Gastroesophageal sphincter (tissue), 4 donors: ENCODE measurements at regions not wholly inside any gene's neighbourhood (a gene's known extent, or its start where the extent isn't known, plus 50 kb on each side); places are given as distances from the start of the nearest gene placed in this dataset.

ENCODE experiments used
- ATAC-seq: fragments of 150-250 bp; one replicate; pipeline ENCODE4 v1.9.1; 2016; ENCODE audit warnings: mild to moderate bottlenecking, moderate library complexity
- H3K27ac ChIP-seq, 4 donors: fragments of 200-600 bp; sonication (generic) in 3 of 4; 1 replicate in 3 of 4; 2 replicates in 1 of 4; pipeline ENCODE4 v1.5.1; 2016 to 2019
- H3K27me3 ChIP-seq: fragments of 200-600 bp; sonication (generic); one replicate; pipeline ENCODE4 v1.5.1; 2019
- H3K36me3 ChIP-seq, 2 donors: fragments of 200-600 bp; sonication (generic); one replicate each; pipeline ENCODE4 v1.5.1; 2019; ENCODE audit warnings: control low read depth in 1 of 2
- H3K4me1 ChIP-seq, 3 donors: fragments of 200-600 bp; sonication (generic); 1 replicate in 2 of 3; 2 replicates in 1 of 3; pipeline ENCODE4 v1.5.1; 2016 to 2019; ENCODE audit warnings: control low read depth in 2 of 3
- H3K4me3 ChIP-seq, 2 donors: fragments of 200-600 bp; sonication (generic); one replicate each; pipeline ENCODE4 v1.5.1; 2019; ENCODE audit warnings: mild to moderate bottlenecking in 1 of 2, moderate library complexity in 1 of 2
- H3K9me3 ChIP-seq, 3 donors: fragments of 200-600 bp; sonication (generic); one replicate each; pipeline ENCODE4 v1.5.1; 2017 to 2019; ENCODE audit warnings: control low read depth in 2 of 3
- EP300 ChIP-seq: sonication (generic); formaldehyde crosslinking; IDR thresholded peaks from one replicate; pipeline ENCODE4 v1.6.1; 2017; ENCODE audit warnings: antibody characterized with exemption, mild to moderate bottlenecking
- POLR2A ChIP-seq, 2 donors: fragments of 450-650 bp; IDR thresholded peaks; one replicate each; pipeline ENCODE4 v1.6.1; 2017; ENCODE audit warnings: antibody characterized with exemption in 2 of 2, mild to moderate bottlenecking in 2 of 2, moderate library complexity in 1 of 2
- POLR2AphosphoS5 ChIP-seq: sonication (generic); formaldehyde crosslinking; IDR thresholded peaks from one replicate; pipeline ENCODE4 v1.6.1; 2017; ENCODE audit warnings: antibody characterized with exemption
- WGBS, 2 donors: methylation state at CpG; one replicate each; pipeline ENCODE4 v1.1.5; 2018; ENCODE audit warnings: low coverage in 1 of 2; 5-methylcytosine and 5-hydroxymethylcytosine counted together
- TF ChIP-seq, protein P1 (sequence below), 4 experiments: fragments of 200-600 bp in 2 of 4; fragments of 450-650 bp in 2 of 4; sonication (generic) in 1 of 4; IDR thresholded peaks; one replicate each; pipeline ENCODE4 v1.5.1; 2017 to 2019; ENCODE audit warnings: antibody characterized with exemption in 4 of 4, mild to moderate bottlenecking in 2 of 4, moderate library complexity in 2 of 4

DNA sequence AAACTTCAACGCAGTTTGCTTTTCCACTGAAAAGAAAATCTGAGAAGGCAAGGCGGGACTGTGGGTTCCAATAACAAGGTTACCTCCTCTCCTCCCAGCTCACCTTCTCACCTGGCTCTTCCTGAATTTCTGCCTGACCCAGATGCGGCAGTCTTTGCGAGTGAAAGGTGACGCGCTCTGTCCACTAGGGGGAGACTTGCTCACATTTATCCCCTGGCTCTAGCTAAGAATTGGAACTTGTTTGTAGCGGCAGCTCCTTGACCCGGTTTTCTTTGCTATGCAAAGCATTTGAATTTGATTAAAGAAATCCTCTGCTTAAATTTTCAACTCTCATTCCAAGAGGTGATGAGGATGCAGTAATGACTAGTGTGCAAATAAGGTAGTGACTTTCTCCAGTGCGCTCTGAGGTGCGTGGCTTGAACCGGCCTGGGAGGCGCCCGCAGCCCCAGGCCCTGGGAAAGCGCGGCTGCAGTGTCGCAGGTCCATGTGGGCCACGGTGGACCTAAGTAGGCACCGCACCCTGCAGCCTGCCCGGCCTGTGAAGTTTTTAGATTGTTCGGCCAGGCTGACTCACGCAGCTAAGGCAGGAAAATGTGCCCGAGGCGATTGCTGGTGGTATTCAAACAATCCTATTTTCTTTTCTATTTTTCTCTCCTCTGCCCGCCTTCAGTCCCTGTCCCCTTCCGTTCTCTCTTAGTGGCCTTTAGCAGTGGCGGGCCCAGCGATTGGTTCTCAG is 336.9 kb upstream of the NPSR1 start:
- Histone ChIP-seq H3K9me3 (no peaks in the 10 kb centered on the region), H3K36me3 (no peaks in the 10 kb centered on the region), H3K4me3 (peak overlapping the region in 1 of 2 donors; percentile 18), H3K27me3 (no peaks in the 10 kb centered on the region), H3K4me1 (peaks cover 0 to 7% (median 0%) of the 10 kb centered on the region in 3 donors), H3K27ac (peak overlapping the region in 1 of 4 donors; percentile 16)
- TF ChIP-seq POLR2AphosphoS5 (no peak), POLR2A (IDR thresholded peaks at IDR 0.05) (no peak), EP300 (no peak)
- TF ChIP-seq, protein P1, sequence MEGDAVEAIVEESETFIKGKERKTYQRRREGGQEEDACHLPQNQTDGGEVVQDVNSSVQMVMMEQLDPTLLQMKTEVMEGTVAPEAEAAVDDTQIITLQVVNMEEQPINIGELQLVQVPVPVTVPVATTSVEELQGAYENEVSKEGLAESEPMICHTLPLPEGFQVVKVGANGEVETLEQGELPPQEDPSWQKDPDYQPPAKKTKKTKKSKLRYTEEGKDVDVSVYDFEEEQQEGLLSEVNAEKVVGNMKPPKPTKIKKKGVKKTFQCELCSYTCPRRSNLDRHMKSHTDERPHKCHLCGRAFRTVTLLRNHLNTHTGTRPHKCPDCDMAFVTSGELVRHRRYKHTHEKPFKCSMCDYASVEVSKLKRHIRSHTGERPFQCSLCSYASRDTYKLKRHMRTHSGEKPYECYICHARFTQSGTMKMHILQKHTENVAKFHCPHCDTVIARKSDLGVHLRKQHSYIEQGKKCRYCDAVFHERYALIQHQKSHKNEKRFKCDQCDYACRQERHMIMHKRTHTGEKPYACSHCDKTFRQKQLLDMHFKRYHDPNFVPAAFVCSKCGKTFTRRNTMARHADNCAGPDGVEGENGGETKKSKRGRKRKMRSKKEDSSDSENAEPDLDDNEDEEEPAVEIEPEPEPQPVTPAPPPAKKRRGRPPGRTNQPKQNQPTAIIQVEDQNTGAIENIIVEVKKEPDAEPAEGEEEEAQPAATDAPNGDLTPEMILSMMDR (IDR thresholded peaks at IDR 0.05): peak; percentile 67 to 83 (median 74)
- peak; percentile 78 for ATAC-seq
- WGBS, 2 donors: 28 to 33% methylated on average over 15 to 19 of the region's 27 CpGs

DNA sequence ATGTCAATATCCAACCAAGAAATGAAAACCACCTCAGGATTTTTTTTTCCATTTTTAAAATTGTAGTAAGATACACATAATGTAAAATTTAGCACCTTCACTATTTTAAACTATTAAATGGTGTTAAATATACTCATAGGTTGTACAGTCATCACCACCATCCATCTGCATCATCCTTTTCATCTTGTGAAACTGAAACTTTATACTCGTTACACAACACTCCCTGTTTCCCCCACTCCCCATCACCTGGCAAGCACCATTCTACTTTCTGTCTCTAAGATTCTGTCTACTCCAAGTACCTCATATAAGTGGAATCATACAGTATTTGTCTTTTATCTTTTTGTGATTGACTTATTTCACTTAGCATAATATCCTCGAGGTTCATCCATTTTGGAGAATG is 335.2 kb upstream of the NPSR1 start:
- H3K27me3 ChIP-seq: no peaks in the 10 kb centered on the region
- TF ChIP-seq POLR2AphosphoS5 (no peak), EP300 (no peak), POLR2A (IDR thresholded peaks at IDR 0.05) (no peak)
- TF ChIP-seq, protein P1 (IDR thresholded peaks at IDR 0.05): no peak
- H3K9me3 ChIP-seq: no peaks in the 10 kb centered on the region
- WGBS, 2 donors: 75 to 85% methylated on average over 2 of the region's 2 CpGs
- H3K27ac ChIP-seq: no peak overlapping the region
- ATAC-seq: no peak
- no peak overlapping the region for H3K4me3 ChIP-seq
- H3K36me3 ChIP-seq: no peaks in the 10 kb centered on the region
- H3K4me1 ChIP-seq: peaks cover 0 to 7% (median 0%) of the 10 kb centered on the region in 3 donors

DNA sequence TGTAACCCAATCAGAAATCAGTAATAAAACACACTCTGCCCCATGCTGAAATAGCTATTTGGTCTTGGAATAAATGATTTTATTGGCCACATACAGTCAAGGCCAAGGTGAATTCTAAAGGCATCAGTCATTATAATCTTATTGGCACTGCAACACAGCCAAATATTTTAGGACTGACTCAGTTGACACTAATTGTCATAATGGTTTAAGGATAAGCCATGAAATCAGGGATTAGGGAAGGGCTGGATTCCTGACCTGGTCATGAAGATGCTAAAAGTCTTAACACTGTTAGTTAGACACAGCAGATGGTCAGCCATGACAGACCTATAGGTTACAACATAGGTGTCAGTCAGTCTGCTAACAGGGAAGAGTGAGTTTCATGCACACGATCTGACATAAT is 330.3 kb upstream of the NPSR1 start:
- no peak overlapping the region for H3K4me3 ChIP-seq
- no peaks in the 10 kb centered on the region for H3K9me3 ChIP-seq
- no peak overlapping the region for H3K27ac ChIP-seq
- H3K27me3 ChIP-seq: no peaks in the 10 kb centered on the region
- H3K36me3 ChIP-seq: no peaks in the 10 kb centered on the region
- no peak for ATAC-seq
- H3K4me1 ChIP-seq: no peaks in the 10 kb centered on the region
- TF ChIP-seq POLR2AphosphoS5 (no peak), POLR2A (IDR thresholded peaks at IDR 0.05) (no peak), EP300 (no peak)
- TF ChIP-seq, protein P1 (IDR thresholded peaks at IDR 0.05): no peak
- 79 to 90% methylated on average over 1 of the region's 1 CpG for WGBS, 2 donors

DNA sequence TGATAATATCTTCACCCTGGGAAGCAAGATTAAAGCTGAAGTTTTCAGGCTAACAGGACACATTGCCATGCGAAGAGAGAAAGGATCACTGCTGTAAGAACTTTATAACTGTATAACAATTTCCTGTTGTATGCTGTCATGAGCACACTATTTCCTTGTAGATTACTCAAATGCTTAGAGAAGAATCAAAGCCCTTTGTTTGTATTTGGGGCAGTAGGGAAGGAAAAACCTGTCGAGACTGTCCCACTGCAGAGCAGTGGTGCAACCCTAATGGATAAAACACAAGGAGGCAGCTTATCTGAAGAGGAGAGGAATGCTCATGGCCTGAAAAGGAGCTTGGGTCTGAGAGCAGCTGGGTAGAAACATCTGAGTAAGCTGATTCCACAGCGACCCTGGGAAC is 327.7 kb upstream of the NPSR1 start:
- Histone ChIP-seq H3K4me3 (no peak overlapping the region), H3K36me3 (no peaks in the 10 kb centered on the region), H3K27ac (no peak overlapping the region), H3K9me3 (no peaks in the 10 kb centered on the region), H3K4me1 (no peaks in the 10 kb centered on the region), H3K27me3 (no peaks in the 10 kb centered on the region)
- TF ChIP-seq, protein P1 (IDR thresholded peaks at IDR 0.05): no peak
- WGBS, 2 donors: 54 to 90% methylated on average over 2 to 3 of the region's 3 CpGs
- no peak for ATAC-seq

DNA sequence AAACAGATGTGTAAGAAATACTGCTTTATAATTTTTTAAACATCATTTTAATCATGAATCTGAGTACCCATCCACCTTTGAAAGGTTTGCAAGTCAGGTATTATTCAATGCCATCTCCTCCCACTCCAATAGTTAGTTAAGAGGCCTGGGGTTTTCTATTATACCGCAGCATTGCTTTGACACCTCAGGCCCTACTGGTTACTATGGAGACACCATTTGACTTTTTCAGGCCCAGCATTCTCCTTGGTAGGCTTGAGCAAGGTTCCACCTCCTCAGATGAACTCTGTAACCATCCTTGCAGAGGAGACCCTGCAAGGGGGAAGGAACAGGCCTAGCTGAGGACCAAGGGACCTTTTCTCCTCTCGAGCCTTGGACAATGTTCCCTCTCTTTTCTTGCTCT is 326.9 kb upstream of the NPSR1 start:
- WGBS, 2 donors: 61% methylated on average over 2 of the region's 2 CpGs; no CpG with 5 or more reads in 1 of the 2 donors
- Histone ChIP-seq H3K4me3 (no peak overlapping the region), H3K4me1 (no peaks in the 10 kb centered on the region), H3K9me3 (no peaks in the 10 kb centered on the region), H3K27ac (no peak overlapping the region), H3K36me3 (no peaks in the 10 kb centered on the region), H3K27me3 (no peaks in the 10 kb centered on the region)
- TF ChIP-seq POLR2AphosphoS5: no peak
- TF ChIP-seq, protein P1 (IDR thresholded peaks at IDR 0.05): no peak
- TF ChIP-seq POLR2A (IDR thresholded peaks at IDR 0.05): no peak
- no peak for TF ChIP-seq EP300
- no peak for ATAC-seq
